ENCODE measurements at regions not wholly inside any gene's neighbourhood (a gene's known extent, or its start where the extent isn't known, plus 50 kb on each side); places are given as distances from the start of the nearest gene placed in this dataset.

GRCh38 chr1:38534473-38534823, 325.1 kb downstream of the RRAGC start:
- no peak for DNase-seq

- DNase-seq = no peak
Measured at GRCh38 chr1:38533772-38534472, 325.6 kb downstream of the RRAGC start.

GRCh38 chr1:38530957-38531356, 328.6 kb downstream of the RRAGC start:
- no peak for DNase-seq

GRCh38 chr1:38529946-38530345, 329.6 kb downstream of the RRAGC start:
- no peak for DNase-seq

GRCh38 chr1:38529391-38529790, 330.2 kb downstream of the RRAGC start:
- no peak for DNase-seq

- no peak for DNase-seq
Measured at GRCh38 chr1:38528623-38529022, 330.9 kb downstream of the RRAGC start.

- DNase-seq = no peak
Measured at GRCh38 chr1:38527373-38527966, 332.1 kb downstream of the RRAGC start.

- no peak for DNase-seq
Measured at GRCh38 chr1:38526046-38526445, 333.5 kb downstream of the RRAGC start.

- DNase-seq = no peak
Measured at GRCh38 chr1:38525343-38526043, 334.1 kb downstream of the RRAGC start.

GRCh38 chr1:38524025-38524641, 335.4 kb downstream of the RRAGC start:
- DNase-seq = no peak

GRCh38 chr1:38523568-38523939, 336.0 kb downstream of the RRAGC start:
- DNase-seq = no peak

- no peak for DNase-seq
Measured at GRCh38 chr1:38522915-38523567, 336.5 kb downstream of the RRAGC start.

GRCh38 chr1:38516560-38516959, 343.0 kb downstream of the RRAGC start:
- DNase-seq = no peak

GRCh38 chr1:38512789-38513188, 346.8 kb downstream of the RRAGC start:
- no peak for DNase-seq

- DNase-seq = no peak
Measured at GRCh38 chr1:38512024-38512767, 347.4 kb downstream of the RRAGC start.

- DNase-seq = no peak
Measured at GRCh38 chr1:38508232-38508631, 351.3 kb downstream of the RRAGC start.

GRCh38 chr1:38507563-38507962, 352.0 kb downstream of the RRAGC start:
- DNase-seq = no peak

- DNase-seq = no peak
Measured at GRCh38 chr1:38505944-38506343, 353.6 kb downstream of the RRAGC start.

GRCh38 chr1:38502758-38503157, 356.8 kb downstream of the RRAGC start:
- DNase-seq = no peak

- DNase-seq = no peak
Measured at GRCh38 chr1:38500891-38501290, 358.7 kb downstream of the RRAGC start.

GRCh38 chr1:38500352-38500751, 359.2 kb downstream of the RRAGC start:
- no peak for DNase-seq

- DNase-seq = no peak
Measured at GRCh38 chr1:38498686-38499085, 360.9 kb downstream of the RRAGC start.
